H9 (cell line): ENCODE measurements at regions not wholly inside any gene's neighbourhood (a gene's known extent, or its start where the extent isn't known, plus 50 kb on each side); places are given as distances from the start of the nearest gene placed in this dataset.
"Not testable (repeated sequence)": the region's sequence is repeated elsewhere in the genome, so short reads cannot be mapped to it uniquely, and the experiment has no call there.

ENCODE experiments used
- DNase-seq: peaks from one replicate; pipeline ENCODE4 v3.0.0-alpha.2; 2017
- H2AFZ ChIP-seq: one replicate; pipeline ENCODE4 v1.6.1; 2013; ENCODE audit warnings: mild to moderate bottlenecking, low read length, control low read depth, moderate library complexity
- H2AK5ac ChIP-seq: 2 replicates; pipeline ENCODE4 v1.6.1; 2013; ENCODE audit warnings: low read length, control low read depth, mixed read lengths; ENCODE audit not compliant: insufficient read length
- H2BK120ac ChIP-seq: one replicate; pipeline ENCODE4 v1.6.1; 2013; ENCODE audit warnings: low read depth, mild to moderate bottlenecking, low read length, control low read depth, inconsistent platforms; ENCODE audit not compliant: poor library complexity, severe bottlenecking
- H2BK12ac ChIP-seq: 2 replicates; pipeline ENCODE4 v1.6.1; 2013; ENCODE audit warnings: low read length, control low read depth, mixed read lengths, low read depth; ENCODE audit not compliant: insufficient read length
- H2BK15ac ChIP-seq: 2 replicates; pipeline ENCODE4 v1.6.1; 2013; ENCODE audit warnings: low read depth, low read length, control low read depth
- H2BK20ac ChIP-seq: one replicate; pipeline ENCODE4 v1.6.1; 2013; ENCODE audit warnings: low read depth, mild to moderate bottlenecking, low read length, control low read depth, inconsistent platforms; ENCODE audit not compliant: poor library complexity, severe bottlenecking
- H2BK5ac ChIP-seq: 2 replicates; pipeline ENCODE4 v1.6.1; 2013; ENCODE audit warnings: low read length, control low read depth, mixed read lengths; ENCODE audit not compliant: insufficient read length
- H3K14ac ChIP-seq: 2 replicates; pipeline ENCODE4 v1.6.1; 2013; ENCODE audit warnings: low read length, control low read depth; ENCODE audit not compliant: insufficient read depth
- H3K18ac ChIP-seq: 2 replicates; pipeline ENCODE4 v1.6.1; 2013; ENCODE audit warnings: low read depth, mild to moderate bottlenecking, mixed read lengths, low read length, control low read depth; ENCODE audit not compliant: insufficient read length
- H3K23ac ChIP-seq: 2 replicates; pipeline ENCODE4 v1.6.1; 2013; ENCODE audit warnings: low read length, control low read depth, mixed read lengths, low read depth; ENCODE audit not compliant: insufficient read length
- H3K23me2 ChIP-seq: 2 replicates; pipeline ENCODE4 v1.6.1; 2013; ENCODE audit warnings: low read depth, mild to moderate bottlenecking, mixed read lengths, low read length, control low read depth; ENCODE audit not compliant: insufficient read length, poor library complexity, severe bottlenecking
- H3K27ac ChIP-seq: 2 replicates; pipeline ENCODE4 v1.5.1; 2013; ENCODE audit warnings: low read length, control low read depth, mixed read lengths, low read depth; ENCODE audit not compliant: insufficient read length
- H3K27me3 ChIP-seq: 2 replicates; pipeline ENCODE4 v1.6.1; 2013; ENCODE audit warnings: low read length, control low read depth, inconsistent platforms; ENCODE audit not compliant: insufficient read depth
- H3K4ac ChIP-seq: 2 replicates; pipeline ENCODE4 v1.6.1; 2013; ENCODE audit warnings: low read depth, mild to moderate bottlenecking, control low read depth, inconsistent platforms, low read length, moderate library complexity
- H3K4me1 ChIP-seq: 2 replicates; pipeline ENCODE4 v1.6.1; 2013; ENCODE audit warnings: low read length, control low read depth, inconsistent platforms; ENCODE audit not compliant: insufficient read depth
- H3K4me2 ChIP-seq: 2 replicates; pipeline ENCODE4 v1.6.1; 2013; ENCODE audit warnings: low read length, control low read depth, mixed read lengths; ENCODE audit not compliant: insufficient read length, insufficient read depth
- H3K56ac ChIP-seq: 2 replicates; pipeline ENCODE4 v1.6.1; 2013; ENCODE audit warnings: low read depth, mild to moderate bottlenecking, mixed read lengths, low read length, control low read depth; ENCODE audit not compliant: insufficient read length
- H3K79me1 ChIP-seq: 2 replicates; pipeline ENCODE4 v1.6.1; 2013; ENCODE audit warnings: low read depth, mild to moderate bottlenecking, moderate library complexity, low read length, control low read depth, inconsistent platforms; ENCODE audit not compliant: insufficient read depth, poor library complexity, severe bottlenecking
- H3K79me2 ChIP-seq: 2 replicates; pipeline ENCODE4 v1.6.1; 2013; ENCODE audit warnings: low read length, control low read depth, inconsistent platforms; ENCODE audit not compliant: insufficient read depth
- H3K9ac ChIP-seq: 2 replicates; pipeline ENCODE4 v1.6.1; 2013; ENCODE audit warnings: low read length, control low read depth, mixed read lengths; ENCODE audit not compliant: insufficient read length; ENCODE audit errors: extremely low read depth
- H3K9me3 ChIP-seq: one replicate; pipeline ENCODE4 v1.6.1; 2013; ENCODE audit warnings: low read depth, low read length, inconsistent platforms; ENCODE audit not compliant: control insufficient read depth
- H3T11ph ChIP-seq: one replicate; pipeline ENCODE4 v1.6.1; 2013; ENCODE audit warnings: mild to moderate bottlenecking, low read length, control low read depth, inconsistent platforms
- H4K20me1 ChIP-seq: one replicate; pipeline ENCODE4 v1.6.1; 2013; ENCODE audit not compliant: control insufficient read depth, insufficient read length, insufficient read depth
- H4K5ac ChIP-seq: 2 replicates; pipeline ENCODE4 v1.6.1; 2013; ENCODE audit warnings: low read depth, mild to moderate bottlenecking, mixed read lengths, low read length, control low read depth; ENCODE audit not compliant: insufficient read length
- H4K8ac ChIP-seq: replicated peaks from 2 replicates; pipeline ENCODE4 v1.6.1; 2013; ENCODE audit warnings: low read length, control low read depth, mixed read lengths, low read depth; ENCODE audit not compliant: insufficient read length
- H4K91ac ChIP-seq: 2 replicates; pipeline ENCODE4 v1.6.1; 2013; ENCODE audit warnings: low read depth, mild to moderate bottlenecking, moderate library complexity, mixed read lengths, low read length, control low read depth; ENCODE audit not compliant: insufficient read length
- H3K27ac Mint-ChIP-seq, 3 experiments: 2 replicates in 2 of 3; 3 replicates in 1 of 3; pipeline ENCODE4 v1.8.0; 2020 to 2021; ENCODE audit warnings: mixed read lengths in 3 of 3, mild to moderate bottlenecking in 1 of 3, moderate library complexity in 1 of 3
- H3K27me3 Mint-ChIP-seq: 2 replicates; pipeline ENCODE4 v1.8.0; 2021; ENCODE audit warnings: low read depth, mild to moderate bottlenecking, moderate library complexity, mixed read lengths
- H3K36me3 Mint-ChIP-seq, 3 experiments: 2 replicates in 2 of 3; 3 replicates in 1 of 3; pipeline ENCODE4 v1.8.0; 2020 to 2021; ENCODE audit warnings: low read depth in 3 of 3, mixed read lengths in 3 of 3; ENCODE audit not compliant: insufficient read depth in 1 of 3
- H3K4me1 Mint-ChIP-seq, 2 experiments: 2 replicates each; pipeline ENCODE4 v1.8.0; 2020; ENCODE audit warnings: mixed read lengths in 2 of 2
- H3K4me3 Mint-ChIP-seq, 2 experiments: 2 replicates in 1 of 2; 3 replicates in 1 of 2; pipeline ENCODE4 v1.8.0; 2020 to 2021; ENCODE audit warnings: mild to moderate bottlenecking in 2 of 2, mixed read lengths in 2 of 2, moderate library complexity in 1 of 2
- H3K9me3 Mint-ChIP-seq, 2 experiments: 2 replicates in 1 of 2; 3 replicates in 1 of 2; pipeline ENCODE4 v1.8.0; 2020; ENCODE audit warnings: mild to moderate bottlenecking in 2 of 2, mixed read lengths in 2 of 2, moderate library complexity in 1 of 2
- WGBS: extraction: QIAGEN DNeasy Blood & Tissue Kit; methylation state at CpG from one replicate; pipeline ENCODE4 v1.1.7; 2013; ENCODE audit warnings: missing lambda C conversion rate, low lambda C conversion rate, mixed read lengths; ENCODE audit not compliant: insufficient read length; ENCODE audit errors: extremely low coverage; 5-methylcytosine and 5-hydroxymethylcytosine counted together
- TF ChIP-seq, protein P1 (sequence below): fragments of 200-600 bp; sonication (generic); conservative IDR thresholded peaks from 3 replicates; pipeline ENCODE4 v1.8.0; 2021; ENCODE audit warnings: antibody characterized with exemption, mild to moderate bottlenecking

DNA sequence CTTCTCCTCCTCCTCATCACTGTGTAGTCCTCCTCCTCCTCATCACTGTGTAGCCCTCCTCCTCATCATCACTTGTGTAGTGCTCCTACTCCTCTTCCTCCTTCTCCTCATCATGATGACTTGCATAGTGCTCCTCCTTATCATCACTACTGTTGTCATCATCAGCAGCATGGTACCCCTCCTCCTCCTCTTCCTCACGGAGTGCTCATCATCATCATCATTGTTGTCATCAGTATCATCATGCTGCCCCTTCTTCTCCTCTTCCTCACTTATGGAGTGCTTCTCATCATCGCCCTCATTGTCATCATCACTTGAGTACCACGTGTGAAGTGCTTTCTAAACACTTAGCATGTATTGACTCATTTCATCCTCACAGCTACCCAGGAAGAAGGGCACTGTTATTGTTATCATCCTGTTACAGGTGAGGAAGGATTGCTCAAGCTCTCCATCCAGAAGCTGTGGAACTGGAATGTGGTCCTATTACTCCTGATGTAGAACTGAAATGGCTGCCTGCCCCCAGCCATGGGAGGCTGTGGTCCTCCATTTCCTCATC is 122.8 kb upstream of the SHH start:
- no peaks in the 10 kb centered on the region for H3K4me1 Mint-ChIP-seq
- H2BK20ac ChIP-seq: no peak overlapping the region
- H3K36me3 Mint-ChIP-seq: peaks cover 0 to 7% (median 2%) of the 10 kb centered on the region in 3 experiments; a peak in 4 of 7 replicates
- H3K9me3 ChIP-seq: no peaks in the 10 kb centered on the region
- no CpG with 5 or more reads among the region's 3 CpGs for WGBS
- TF ChIP-seq, protein P1, sequence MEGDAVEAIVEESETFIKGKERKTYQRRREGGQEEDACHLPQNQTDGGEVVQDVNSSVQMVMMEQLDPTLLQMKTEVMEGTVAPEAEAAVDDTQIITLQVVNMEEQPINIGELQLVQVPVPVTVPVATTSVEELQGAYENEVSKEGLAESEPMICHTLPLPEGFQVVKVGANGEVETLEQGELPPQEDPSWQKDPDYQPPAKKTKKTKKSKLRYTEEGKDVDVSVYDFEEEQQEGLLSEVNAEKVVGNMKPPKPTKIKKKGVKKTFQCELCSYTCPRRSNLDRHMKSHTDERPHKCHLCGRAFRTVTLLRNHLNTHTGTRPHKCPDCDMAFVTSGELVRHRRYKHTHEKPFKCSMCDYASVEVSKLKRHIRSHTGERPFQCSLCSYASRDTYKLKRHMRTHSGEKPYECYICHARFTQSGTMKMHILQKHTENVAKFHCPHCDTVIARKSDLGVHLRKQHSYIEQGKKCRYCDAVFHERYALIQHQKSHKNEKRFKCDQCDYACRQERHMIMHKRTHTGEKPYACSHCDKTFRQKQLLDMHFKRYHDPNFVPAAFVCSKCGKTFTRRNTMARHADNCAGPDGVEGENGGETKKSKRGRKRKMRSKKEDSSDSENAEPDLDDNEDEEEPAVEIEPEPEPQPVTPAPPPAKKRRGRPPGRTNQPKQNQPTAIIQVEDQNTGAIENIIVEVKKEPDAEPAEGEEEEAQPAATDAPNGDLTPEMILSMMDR: no peak
- H3K27ac Mint-ChIP-seq: no peak overlapping the region
- no peak overlapping the region for H3K23ac ChIP-seq
- H3T11ph ChIP-seq: no peak overlapping the region
- H3K4me1 ChIP-seq: no peaks in the 10 kb centered on the region
- no peak overlapping the region for H4K5ac ChIP-seq
- H2AFZ ChIP-seq: no peak overlapping the region
- peaks cover 20% of the 10 kb centered on the region for H3K27me3 Mint-ChIP-seq
- H2AK5ac ChIP-seq: no peak overlapping the region
- no peak overlapping the region for H3K14ac ChIP-seq
- H2BK5ac ChIP-seq: no peak overlapping the region
- H3K18ac ChIP-seq: no peak overlapping the region
- no peak overlapping the region for H2BK15ac ChIP-seq
- no peak overlapping the region for H3K9ac ChIP-seq
- H3K56ac ChIP-seq: no peak overlapping the region
- no peaks in the 10 kb centered on the region for H3K79me2 ChIP-seq
- no peak overlapping the region for H3K4me2 ChIP-seq
- no peaks in the 10 kb centered on the region for H4K20me1 ChIP-seq
- H3K4ac ChIP-seq: no peak overlapping the region
- H3K27ac ChIP-seq: no peak overlapping the region
- no peaks in the 10 kb centered on the region for H3K79me1 ChIP-seq
- no peak overlapping the region for H3K4me3 Mint-ChIP-seq
- no peaks in the 10 kb centered on the region for H3K27me3 ChIP-seq
- no peak for DNase-seq
- no peaks in the 10 kb centered on the region for H3K23me2 ChIP-seq
- H4K91ac ChIP-seq: no peak overlapping the region
- H4K8ac ChIP-seq: no peak overlapping the region
- H3K9me3 Mint-ChIP-seq: peaks cover 24 to 43% of the 10 kb centered on the region in 2 experiments
- H2BK120ac ChIP-seq: no peak overlapping the region
- no peak overlapping the region for H2BK12ac ChIP-seq

DNA sequence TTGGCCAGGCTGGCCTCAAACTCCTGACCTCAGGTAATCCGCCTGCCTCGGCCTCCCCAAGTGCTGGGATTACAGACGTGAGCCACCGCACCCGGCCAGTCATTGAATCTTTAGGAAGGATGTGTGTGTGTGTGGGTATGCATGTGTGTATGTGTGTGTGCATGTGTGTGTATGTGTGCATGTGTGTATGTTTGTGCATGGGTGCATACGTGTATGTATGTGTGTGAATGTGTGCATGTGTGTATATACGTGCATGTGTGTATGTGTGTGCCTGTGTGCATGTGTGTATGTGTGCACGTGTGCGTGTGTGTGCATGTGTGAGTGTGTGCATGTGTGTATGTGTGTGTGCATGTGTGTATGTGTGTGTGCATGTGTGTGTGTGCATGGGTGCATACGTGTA is 120.1 kb upstream of the SHH start:
- H3K79me1 ChIP-seq, H3K4ac ChIP-seq, H2BK20ac ChIP-seq, H3K9me3 ChIP-seq, H4K8ac ChIP-seq, DNase-seq, H3K36me3 Mint-ChIP-seq, H3K23ac ChIP-seq, H3K27ac ChIP-seq, H3K14ac ChIP-seq, H3K27ac Mint-ChIP-seq, H2AFZ ChIP-seq, H3K9ac ChIP-seq, H2BK15ac ChIP-seq, H3K56ac ChIP-seq, H2BK12ac ChIP-seq, H2AK5ac ChIP-seq, H4K91ac ChIP-seq, H3K4me1 Mint-ChIP-seq, H3T11ph ChIP-seq, H3K4me1 ChIP-seq, H3K27me3 ChIP-seq, H3K23me2 ChIP-seq, H3K79me2 ChIP-seq, H2BK5ac ChIP-seq, H3K4me3 Mint-ChIP-seq, H3K4me2 ChIP-seq, H4K20me1 ChIP-seq, H4K5ac ChIP-seq, H2BK120ac ChIP-seq, H3K18ac ChIP-seq: not testable (repeated sequence)
- WGBS: no CpG with 5 or more reads among the region's 10 CpGs
- peaks cover 23% of the 10 kb centered on the region for H3K27me3 Mint-ChIP-seq
- H3K9me3 Mint-ChIP-seq: peaks cover 14 to 31% of the 10 kb centered on the region in 2 experiments
